ENCODE measurements at regions not wholly inside any gene's neighbourhood (a gene's known extent, or its start where the extent isn't known, plus 50 kb on each side); places are given as distances from the start of the nearest gene placed in this dataset.
"Not testable (repeated sequence)": the region's sequence is repeated elsewhere in the genome, so short reads cannot be mapped to it uniquely, and the experiment has no call there.

GRCh38 chr1:217052626-217053025 lies 329.4 kb upstream of the ESRRG start:
- no peak for FAIRE-seq
- DNase-seq (ENCODE audit: insufficient read length, low spot score): no peak

DNA sequence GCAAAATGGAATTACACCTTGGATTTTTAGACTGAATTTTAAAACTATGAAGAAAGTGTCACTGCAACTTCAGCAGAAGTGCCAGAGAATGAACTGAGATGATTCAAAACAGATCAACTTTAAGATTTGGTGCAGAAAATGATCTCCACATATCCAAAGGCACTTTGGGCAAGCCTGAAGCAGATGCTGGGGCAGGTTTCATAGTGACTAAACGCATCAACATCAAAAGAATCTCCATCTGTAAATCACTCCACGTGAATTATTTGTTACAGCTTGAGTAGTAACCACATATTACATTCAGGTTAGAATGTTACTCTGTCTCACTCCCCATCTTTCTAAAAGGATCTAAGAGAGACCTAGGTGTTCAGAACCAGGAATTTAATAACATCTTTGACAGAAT lies 329.0 kb upstream of the ESRRG start:
- DNase-seq (ENCODE audit: insufficient read length, low spot score): no peak
- FAIRE-seq: no peak

DNA sequence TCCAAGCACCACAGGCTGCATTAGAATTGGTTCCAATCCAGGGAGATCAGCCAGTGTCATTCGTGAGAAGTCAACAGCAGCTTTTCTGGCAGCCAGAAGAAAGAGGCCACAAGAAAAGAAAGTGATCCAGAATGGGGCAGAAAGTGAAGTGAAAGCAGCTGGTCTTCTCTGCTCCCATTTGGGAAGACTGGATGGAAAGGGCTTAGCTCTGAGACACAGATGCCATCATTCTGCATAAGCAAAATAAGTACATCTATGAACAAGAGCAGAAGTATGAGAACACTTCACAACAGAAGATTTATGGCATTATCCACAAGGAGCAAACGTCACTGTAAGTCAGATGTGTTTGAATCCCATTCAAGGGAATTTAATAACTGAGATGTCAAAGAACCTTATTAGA lies 326.5 kb upstream of the ESRRG start:
- FAIRE-seq (no peak), DNase-seq (ENCODE audit: insufficient read length, low spot score) (no peak)

GRCh38 chr1:217049081-217049480 lies 325.9 kb upstream of the ESRRG start:
- FAIRE-seq: no peak
- DNase-seq (ENCODE audit: insufficient read length, low spot score): no peak

DNA sequence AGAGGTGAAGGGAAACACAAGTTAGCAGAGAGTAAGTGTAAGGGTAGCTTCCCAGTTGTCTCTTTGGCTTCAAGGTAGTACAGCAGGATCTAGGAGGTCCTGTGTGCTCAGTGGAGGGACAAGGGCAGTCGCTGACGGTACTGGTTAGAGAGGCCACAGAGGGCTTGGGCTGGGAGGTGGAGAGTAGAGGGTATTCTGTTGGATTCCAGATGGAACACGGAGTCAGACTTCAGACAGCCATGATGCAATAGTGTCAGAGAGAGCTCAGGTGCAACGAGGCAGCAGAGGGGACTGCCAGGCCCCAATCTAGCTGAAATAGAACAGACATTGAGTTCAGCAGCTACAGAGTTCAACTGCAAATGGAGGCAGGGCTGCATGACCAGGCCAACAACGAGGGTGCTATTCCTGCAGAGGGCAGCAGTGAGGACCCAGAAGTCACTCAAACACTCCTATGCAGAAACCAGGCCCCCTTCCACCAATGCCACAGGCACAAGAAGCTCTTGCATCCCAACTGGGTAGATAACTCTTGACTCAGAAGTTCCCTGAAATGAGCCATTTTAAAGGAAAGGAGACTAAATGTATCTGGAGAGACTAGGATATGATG lies 325.0 kb upstream of the ESRRG start:
- FAIRE-seq: no peak
- DNase-seq (ENCODE audit: insufficient read length, low spot score): no peak

DNA sequence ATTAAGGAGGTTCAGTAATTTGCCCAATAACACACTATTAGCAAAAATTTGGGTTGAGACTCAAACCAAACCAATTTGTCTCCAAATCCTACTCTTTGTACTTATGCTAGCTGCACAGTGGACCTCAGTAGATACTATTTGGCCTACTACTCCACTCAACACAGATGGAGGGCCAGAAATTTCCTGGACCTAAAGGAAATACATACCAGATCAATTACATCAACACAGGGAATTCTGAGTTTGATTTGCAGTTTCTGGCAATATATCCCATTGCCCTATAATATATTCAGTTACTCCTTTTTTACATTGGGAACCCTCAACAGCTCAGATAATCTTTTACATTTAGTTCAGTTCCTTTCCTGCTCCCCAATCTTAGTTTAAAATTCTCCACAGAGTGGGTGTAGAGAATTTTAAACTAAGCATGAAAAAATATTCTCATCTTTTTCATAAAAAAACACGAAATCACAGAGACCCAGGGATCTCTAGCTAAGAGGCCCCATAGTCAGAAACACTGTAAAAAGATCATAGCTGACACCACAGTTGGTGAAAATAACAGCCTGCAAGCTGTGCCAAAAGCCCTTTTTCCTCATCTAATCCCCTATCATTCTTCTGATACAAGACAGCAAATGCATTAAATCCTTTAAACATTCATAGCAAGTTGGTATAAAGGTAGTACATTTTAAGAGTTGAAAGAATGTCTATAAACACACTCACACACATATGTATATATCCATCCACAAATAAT lies 317.7 kb upstream of the ESRRG start:
- FAIRE-seq (no peak), DNase-seq (ENCODE audit: insufficient read length, low spot score) (no peak)

- DNase-seq (ENCODE audit: insufficient read length, low spot score): no peak
- FAIRE-seq: no peak
Measured at GRCh38 chr1:217039926-217040325, 316.7 kb upstream of the ESRRG start.

- not testable (repeated sequence) for FAIRE-seq; DNase-seq (ENCODE audit: insufficient read length, low spot score)
Measured at GRCh38 chr1:217039139-217039538, 315.9 kb upstream of the ESRRG start.

DNA sequence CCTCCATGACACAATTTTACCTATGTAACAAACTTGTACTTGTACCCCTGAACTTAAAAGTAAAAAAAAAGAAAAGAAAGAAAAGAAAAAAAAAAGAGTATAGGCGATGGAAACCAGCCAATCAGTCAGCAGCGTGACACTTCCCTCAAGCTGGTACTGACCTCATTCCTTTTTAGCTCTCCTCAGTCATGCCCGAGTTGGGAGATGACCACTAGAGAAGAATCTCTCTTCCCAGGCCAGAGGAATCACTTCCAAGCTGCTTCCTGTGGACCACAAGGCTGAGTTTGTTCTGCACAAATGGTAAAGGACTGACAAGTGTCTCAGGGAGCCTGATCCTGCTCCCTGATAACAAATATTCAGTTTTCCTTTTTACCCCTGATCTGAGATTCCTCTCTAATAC lies 313.5 kb upstream of the ESRRG start:
- FAIRE-seq: no peak

DNA sequence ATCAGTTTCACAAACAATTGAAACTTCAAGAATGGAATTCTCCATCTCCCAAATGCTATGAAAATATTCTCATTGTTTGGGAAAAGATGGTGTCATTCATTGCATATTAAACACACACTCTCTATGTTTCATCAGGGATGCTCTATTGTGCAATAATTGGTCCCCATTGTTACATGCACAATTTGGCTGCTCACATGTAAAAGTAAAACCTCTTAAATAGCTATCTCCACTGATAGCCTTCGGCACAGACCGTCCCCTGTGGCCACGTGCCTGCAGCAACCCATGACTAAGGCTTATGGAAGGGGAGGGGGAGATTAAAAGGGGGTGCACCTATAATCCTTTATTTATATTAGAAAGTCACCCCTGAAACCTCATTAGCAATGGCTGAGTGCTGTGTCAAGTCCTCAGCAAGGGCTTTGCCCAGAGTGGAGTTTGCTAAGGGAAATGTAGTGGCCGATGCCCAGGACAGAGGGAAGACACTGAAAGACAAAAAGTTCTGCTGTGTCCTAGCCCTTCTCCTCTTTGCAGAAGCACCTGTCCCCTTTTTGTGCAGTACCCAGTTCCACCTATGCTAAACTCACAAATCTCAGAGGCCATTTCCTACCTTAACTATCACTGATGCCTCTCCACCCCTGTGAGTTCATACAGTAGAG lies 309.6 kb upstream of the ESRRG start:
- FAIRE-seq: no peak
- no peak for DNase-seq (ENCODE audit: insufficient read length, low spot score)

More for the DNA sequence above, 313.5 kb upstream of the ESRRG start:
- no peak for DNase-seq (ENCODE audit: insufficient read length, low spot score)

GRCh38 chr1:217029281-217030157 lies 306.3 kb upstream of the ESRRG start:
- no peak for FAIRE-seq

GRCh38 chr1:217027403-217028080 lies 304.3 kb upstream of the ESRRG start:
- FAIRE-seq: no peak
- DNase-seq (ENCODE audit: insufficient read length, low spot score): no peak

More at GRCh38 chr1:217029281-217030157, 306.3 kb upstream of the ESRRG start:
- peak; percentile 3 for DNase-seq (ENCODE audit: insufficient read length, low spot score)

DNA sequence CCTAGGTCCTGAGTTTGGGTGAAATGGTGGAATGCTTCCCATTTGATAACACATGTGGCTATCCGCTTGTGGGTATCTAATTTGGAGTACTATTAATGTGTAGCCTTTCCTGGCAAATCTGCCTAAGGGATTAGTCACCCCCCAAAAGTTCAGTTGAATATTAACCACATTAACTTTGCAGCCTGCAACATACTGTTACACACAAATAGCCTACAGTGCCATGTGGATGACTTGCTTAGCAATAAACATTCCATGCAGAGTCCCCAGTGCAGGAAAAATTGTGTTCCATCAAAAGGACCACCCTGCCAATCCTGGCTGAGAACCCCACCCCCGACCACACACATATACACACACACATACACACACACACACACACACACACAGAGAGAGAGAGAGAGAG lies 303.3 kb upstream of the ESRRG start:
- no peak for DNase-seq (ENCODE audit: insufficient read length, low spot score)

GRCh38 chr1:217025381-217025780 lies 302.2 kb upstream of the ESRRG start:
- DNase-seq (ENCODE audit: insufficient read length, low spot score): no peak
- FAIRE-seq: no peak

More for the DNA sequence above, 303.3 kb upstream of the ESRRG start:
- no peak for FAIRE-seq

GRCh38 chr1:217024911-217025310 lies 301.7 kb upstream of the ESRRG start:
- FAIRE-seq (no peak), DNase-seq (ENCODE audit: insufficient read length, low spot score) (no peak)

DNA sequence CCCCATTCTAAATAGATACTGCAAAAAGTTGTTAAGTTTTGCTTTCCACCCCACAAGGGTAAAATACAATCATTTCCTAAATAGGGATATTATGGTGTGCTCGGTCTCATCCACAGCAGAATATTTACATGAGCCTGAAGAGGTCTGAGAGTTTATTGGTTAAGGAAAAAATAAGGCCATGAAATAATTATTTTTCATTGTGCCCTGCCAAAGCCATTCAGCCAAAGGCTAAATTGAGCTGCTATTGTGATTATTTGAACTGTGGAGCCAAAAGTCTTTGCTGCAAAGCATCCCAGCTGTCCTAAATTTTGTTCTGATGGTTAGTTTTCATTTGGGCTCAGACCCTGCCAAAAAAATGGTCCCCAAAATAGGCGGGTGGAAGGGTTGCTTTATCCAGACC lies 298.7 kb upstream of the ESRRG start:
- FAIRE-seq: no peak
- no peak for DNase-seq (ENCODE audit: insufficient read length, low spot score)

DNA sequence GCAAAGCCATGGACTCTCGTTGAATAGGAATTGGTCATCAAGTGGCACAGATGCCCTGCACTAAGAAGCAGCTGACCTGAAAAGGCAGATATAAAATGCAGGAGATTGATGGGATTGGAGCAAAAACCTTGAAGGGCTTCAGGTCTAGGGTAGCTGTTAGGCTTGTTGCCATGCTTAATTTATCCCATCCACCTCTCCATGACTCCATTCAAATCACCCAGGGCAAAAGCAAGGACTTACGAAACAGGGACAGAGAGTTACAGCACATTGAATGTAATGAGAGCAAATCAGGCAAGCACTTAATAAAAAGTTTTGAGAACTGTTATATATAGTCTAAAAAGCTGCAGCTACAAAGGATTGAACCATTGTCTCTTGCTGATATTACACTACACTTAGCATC lies 298.2 kb upstream of the ESRRG start:
- DNase-seq (ENCODE audit: insufficient read length, low spot score) (no peak), FAIRE-seq (no peak)

GRCh38 chr1:217019475-217019874 lies 296.2 kb upstream of the ESRRG start:
- DNase-seq (ENCODE audit: insufficient read length, low spot score) (no peak), FAIRE-seq (no peak)

DNA sequence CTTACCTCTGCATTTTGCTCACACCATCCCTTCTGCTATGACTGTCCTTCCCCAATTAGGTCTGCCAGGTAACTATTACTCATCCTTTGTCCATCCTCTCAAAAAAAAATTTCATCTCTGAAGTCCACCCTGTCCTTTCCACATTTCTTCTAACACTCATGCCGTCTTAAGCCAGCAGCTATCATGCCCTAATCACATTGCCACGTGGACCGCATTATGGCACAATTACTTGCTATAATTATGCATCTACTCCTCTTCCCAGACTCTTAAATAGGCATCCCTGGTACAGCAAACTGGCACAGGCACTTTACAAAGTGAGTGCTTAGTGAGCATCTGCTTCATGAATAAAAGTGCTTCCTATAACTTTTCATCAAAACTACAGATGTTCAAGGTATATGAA lies 295.4 kb upstream of the ESRRG start:
- FAIRE-seq (no peak), DNase-seq (ENCODE audit: insufficient read length, low spot score) (no peak)

- DNase-seq (ENCODE audit: insufficient read length, low spot score): no peak
- no peak for FAIRE-seq
Measured at GRCh38 chr1:217017165-217017564, 293.9 kb upstream of the ESRRG start.

All from HTR-8/SVneo (cell line).